Calu3 (cell line): ENCODE measurements at regions not wholly inside any gene's neighbourhood (a gene's known extent, or its start where the extent isn't known, plus 50 kb on each side); places are given as distances from the start of the nearest gene placed in this dataset.

Source experiments
- BruUV-seq: library from RNA; stranded (reverse); fragments of 400-500 nt; replicated peaks from 2 replicates; lab custom pipeline; 2021; lab: Mats Ljungman, UMichigan
- CTCF ChIA-PET: fragments of 300-600 bp; sonication (Branson Sonifier 250); formaldehyde crosslinking; loops from one replicate; lab custom pipeline; 2022; ENCODE audit warnings: antibody characterized with exemption; lab: Charles Lee
- DNase-seq: peaks from one replicate; pipeline ENCODE4 v3.0.0; 2022
- H3K27ac Mint-ChIP-seq: one replicate; pipeline ENCODE4 v1.8.0; 2022; ENCODE audit warnings: mixed read lengths; ENCODE audit not compliant: unreplicated experiment
- H3K27me3 Mint-ChIP-seq: one replicate; pipeline ENCODE4 v1.8.0; 2022; ENCODE audit warnings: mixed read lengths; ENCODE audit not compliant: unreplicated experiment
- H3K36me3 Mint-ChIP-seq: one replicate; pipeline ENCODE4 v1.8.0; 2022; ENCODE audit warnings: mild to moderate bottlenecking, moderate library complexity, mixed read lengths; ENCODE audit not compliant: insufficient read depth, unreplicated experiment
- H3K4me1 Mint-ChIP-seq: one replicate; pipeline ENCODE4 v1.8.0; 2022; ENCODE audit warnings: mild to moderate bottlenecking, low read depth, mixed read lengths; ENCODE audit not compliant: unreplicated experiment
- H3K4me3 Mint-ChIP-seq: one replicate; pipeline ENCODE4 v1.8.0; 2022; ENCODE audit warnings: mild to moderate bottlenecking, low read depth, moderate library complexity, mixed read lengths; ENCODE audit not compliant: unreplicated experiment
- H3K9me3 Mint-ChIP-seq: one replicate; pipeline ENCODE4 v1.8.0; 2022; ENCODE audit warnings: low read depth, mixed read lengths; ENCODE audit not compliant: unreplicated experiment
- CTCF ChIP-seq: fragments of 200-600 bp; IDR thresholded peaks from one replicate; pipeline ENCODE4 v1.8.0; 2022; ENCODE audit warnings: antibody characterized with exemption; ENCODE audit not compliant: unreplicated experiment
- intact Hi-C: fragments of 100-400 bp; cut with micrococcal nuclease; formaldehyde crosslinking; loops from one replicate; pipeline ENCODE4 v1.10.0; 2022; ENCODE audit not compliant: unreplicated experiment

DNA sequence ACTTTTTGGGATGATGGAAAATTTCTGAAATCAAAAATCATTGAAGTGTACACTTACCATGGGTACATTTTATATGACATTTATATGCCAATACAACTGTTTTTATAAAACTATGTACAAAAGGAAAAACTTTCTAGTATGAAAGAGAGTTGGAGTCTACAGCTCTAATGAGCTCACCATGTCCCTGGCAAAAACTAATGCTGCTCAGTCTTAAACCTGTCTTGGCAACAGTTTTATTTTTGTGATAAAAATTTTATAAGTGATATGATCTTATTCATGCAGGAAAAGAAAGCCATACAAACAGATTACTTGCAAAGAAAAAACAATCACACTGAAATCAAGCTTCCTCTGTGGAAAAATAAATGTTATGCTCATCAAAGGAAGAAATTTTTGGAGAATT is 78.9 kb upstream of the RASEF start:
- Mint-ChIP-seq H3K4me3 (no peak overlapping the region), H3K9me3 (no peaks in the 10 kb centered on the region), H3K36me3 (no peaks in the 10 kb centered on the region), H3K27me3 (no peaks in the 10 kb centered on the region), H3K27ac (no peak overlapping the region), H3K4me1 (peaks cover 23% of the 10 kb centered on the region)
- no peak for DNase-seq
- intact Hi-C loops: no loop called here
- CTCF ChIA-PET: no interaction called here
- no TSS peak for BruUV-seq
- TF ChIP-seq CTCF: no peak

DNA sequence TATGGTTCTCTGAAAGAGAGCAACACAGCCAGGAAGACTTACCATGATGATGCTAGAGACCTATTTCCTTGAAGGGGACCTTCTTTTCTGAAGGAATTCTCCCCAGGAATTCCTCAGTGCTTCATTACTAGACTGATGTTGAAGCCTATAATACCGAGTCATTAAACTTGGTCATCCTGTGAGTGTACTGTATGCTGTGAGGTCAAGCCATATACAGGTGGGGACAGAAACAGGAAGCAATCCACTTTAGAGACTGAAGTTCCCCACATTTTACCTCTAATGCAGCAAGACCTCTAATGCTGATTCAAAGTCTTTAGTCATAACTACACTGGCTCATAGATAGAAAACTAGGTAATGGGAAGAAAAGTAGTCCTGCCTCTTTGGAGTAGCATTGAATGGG is 77.1 kb upstream of the RASEF start:
- H3K4me1 Mint-ChIP-seq: peaks cover 22% of the 10 kb centered on the region
- no peak for DNase-seq
- intact Hi-C loops: no loop called here
- H3K27me3 Mint-ChIP-seq: no peaks in the 10 kb centered on the region
- TF ChIP-seq CTCF: no peak
- CTCF ChIA-PET: no interaction called here
- no peaks in the 10 kb centered on the region for H3K36me3 Mint-ChIP-seq
- H3K9me3 Mint-ChIP-seq: no peaks in the 10 kb centered on the region
- no peak overlapping the region for H3K27ac Mint-ChIP-seq
- H3K4me3 Mint-ChIP-seq: no peak overlapping the region
- no TSS peak for BruUV-seq

DNA sequence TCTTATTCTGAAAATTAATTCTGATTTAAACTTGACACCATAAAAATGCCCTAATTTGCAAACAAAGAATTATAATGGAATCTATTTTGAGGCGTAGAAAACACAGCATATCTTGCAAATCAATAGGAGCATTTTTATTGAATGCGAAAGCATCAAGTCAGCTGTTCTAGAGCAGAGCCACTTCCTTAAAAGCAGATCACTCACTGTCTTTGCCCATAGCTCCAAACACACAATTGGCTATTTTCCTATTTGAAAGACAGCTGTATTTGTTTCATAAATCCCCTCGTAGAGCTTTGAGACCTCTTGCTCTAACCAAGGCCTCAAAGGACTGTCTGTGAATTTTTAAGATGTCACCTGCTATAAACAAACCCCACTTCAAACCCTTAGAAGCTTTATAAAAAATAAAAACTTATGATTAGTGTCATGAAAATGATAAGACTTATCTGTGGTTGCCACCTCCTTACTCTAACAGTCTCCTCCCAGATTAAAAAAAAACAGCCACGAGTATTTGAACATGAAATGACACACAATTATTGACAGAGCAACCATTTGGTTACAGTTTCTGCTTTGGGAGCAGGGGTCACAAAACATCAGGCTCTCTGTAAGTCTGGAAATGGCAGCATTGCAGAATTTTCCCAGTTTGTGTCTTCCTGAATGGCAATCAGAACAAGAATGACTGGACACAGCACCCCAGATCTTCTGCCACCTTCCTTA is 75.6 kb upstream of the RASEF start:
- TF ChIP-seq CTCF: no peak
- Mint-ChIP-seq H3K27me3 (no peaks in the 10 kb centered on the region), H3K27ac (no peak overlapping the region), H3K4me1 (peaks cover 12% of the 10 kb centered on the region), H3K36me3 (no peaks in the 10 kb centered on the region), H3K4me3 (no peak overlapping the region), H3K9me3 (peaks cover 2% of the 10 kb centered on the region)
- CTCF ChIA-PET: no interaction called here
- DNase-seq: no peak
- BruUV-seq: no TSS peak
- intact Hi-C loops: no loop called here

- intact Hi-C loops: loop anchor here (5.0 kb wide), 1 partner anchor 71 kb away; the partner anchor contains the start of gene RASEF
- Mint-ChIP-seq H3K27ac (no peak overlapping the region), H3K36me3 (no peaks in the 10 kb centered on the region), H3K4me3 (no peak overlapping the region), H3K27me3 (no peaks in the 10 kb centered on the region), H3K4me1 (peaks cover 38% of the 10 kb centered on the region), H3K9me3 (peaks cover 2% of the 10 kb centered on the region)
- CTCF ChIA-PET: interaction anchor here (0.6 kb wide), 1 partner anchor 14 kb away, joined by 5 read pairs; no protein-coding TSS in a partner anchor
- no peak for TF ChIP-seq CTCF
- no TSS peak for BruUV-seq
- DNase-seq: no peak
Measured at GRCh38 chr9:83133316-83133715, 70.4 kb upstream of the RASEF start.
